ENCODE measurements at regions not wholly inside any gene's neighbourhood (a gene's known extent, or its start where the extent isn't known, plus 50 kb on each side); places are given as distances from the start of the nearest gene placed in this dataset.

GRCh38 chr11:106463796-106464201 is 386.3 kb downstream of the AASDHPPT start:
- intact Hi-C loops (cut with DNase I): no loop called here
- no peak for TF ChIP-seq CTCF (IDR thresholded peaks at IDR 0.05; ENCODE audit: borderline replicate concordance, extremely low read depth, insufficient read depth)
- Histone ChIP-seq H3K4me1 (ENCODE audit: control insufficient read depth in 2 of 3, insufficient read depth in 2 of 3, low read depth in 1 of 3, low read length in 3 of 3) (no peaks in the 10 kb centered on the region), H3K9ac (ENCODE audit: low read length in 3 of 3) (no peak overlapping the region), H3K27me3 (ENCODE audit: control insufficient read depth, insufficient read depth, low read length) (no peaks in the 10 kb centered on the region), H3K36me3 (ENCODE audit: control insufficient read depth in 2 of 3, insufficient read depth in 3 of 3, low read length in 3 of 3) (no peaks in the 10 kb centered on the region), H3K27ac (ENCODE audit: low read depth in 2 of 2, low read length in 2 of 2) (no peak overlapping the region), H3K9me3 (ENCODE audit: control insufficient read depth in 2 of 3, insufficient read depth in 1 of 3, low read length in 3 of 3) (no peaks in the 10 kb centered on the region), H3K4me3 (ENCODE audit: low read length in 3 of 3) (no peak overlapping the region)
- DNase-seq (peak in 2 of 5 donors; percentile 30 to 57), FAIRE-seq (no peak)

GRCh38 chr11:106464728-106465127 is 387.3 kb downstream of the AASDHPPT start:
- Histone ChIP-seq H3K9me3 (ENCODE audit: control insufficient read depth in 2 of 3, insufficient read depth in 1 of 3, low read length in 3 of 3) (no peaks in the 10 kb centered on the region), H3K9ac (ENCODE audit: low read length in 3 of 3) (no peak overlapping the region), H3K27ac (ENCODE audit: low read depth in 2 of 2, low read length in 2 of 2) (peak overlapping the region in 1 of 2 donors; percentile 24), H3K36me3 (ENCODE audit: control insufficient read depth in 2 of 3, insufficient read depth in 3 of 3, low read length in 3 of 3) (no peaks in the 10 kb centered on the region), H3K27me3 (ENCODE audit: control insufficient read depth, insufficient read depth, low read length) (no peaks in the 10 kb centered on the region), H3K4me1 (ENCODE audit: control insufficient read depth in 2 of 3, insufficient read depth in 2 of 3, low read depth in 1 of 3, low read length in 3 of 3) (no peaks in the 10 kb centered on the region), H3K4me3 (ENCODE audit: low read length in 3 of 3) (no peak overlapping the region)
- intact Hi-C loops (cut with DNase I): no loop called here
- no peak for FAIRE-seq
- DNase-seq: no peak
- TF ChIP-seq CTCF (IDR thresholded peaks at IDR 0.05; ENCODE audit: borderline replicate concordance, extremely low read depth, insufficient read depth): no peak

- intact Hi-C loops (cut with DNase I): no loop called here
- Histone ChIP-seq H3K27me3 (ENCODE audit: control insufficient read depth, insufficient read depth, low read length) (no peaks in the 10 kb centered on the region), H3K4me3 (ENCODE audit: low read length in 3 of 3) (no peak overlapping the region), H3K27ac (ENCODE audit: low read depth in 2 of 2, low read length in 2 of 2) (peak overlapping the region in 1 of 2 donors; percentile 3), H3K4me1 (ENCODE audit: control insufficient read depth in 2 of 3, insufficient read depth in 2 of 3, low read depth in 1 of 3, low read length in 3 of 3) (no peaks in the 10 kb centered on the region), H3K9ac (ENCODE audit: low read length in 3 of 3) (no peak overlapping the region), H3K36me3 (ENCODE audit: control insufficient read depth in 2 of 3, insufficient read depth in 3 of 3, low read length in 3 of 3) (no peaks in the 10 kb centered on the region), H3K9me3 (ENCODE audit: control insufficient read depth in 2 of 3, insufficient read depth in 1 of 3, low read length in 3 of 3) (no peaks in the 10 kb centered on the region)
- TF ChIP-seq CTCF (IDR thresholded peaks at IDR 0.05; ENCODE audit: borderline replicate concordance, extremely low read depth, insufficient read depth): no peak
- peak in 1 of 5 donors; percentile 35 for DNase-seq
- no peak for FAIRE-seq
These were observed 389.1 kb downstream of the AASDHPPT start for GRCh38 chr11:106466521-106467080.

GRCh38 chr11:106467501-106467900 is 390.0 kb downstream of the AASDHPPT start:
- no peak for TF ChIP-seq CTCF (IDR thresholded peaks at IDR 0.05; ENCODE audit: borderline replicate concordance, extremely low read depth, insufficient read depth)
- H3K4me1 ChIP-seq (ENCODE audit: control insufficient read depth in 2 of 3, insufficient read depth in 2 of 3, low read depth in 1 of 3, low read length in 3 of 3): peaks cover 0 to 2% (median 0%) of the 10 kb centered on the region in 3 donors
- intact Hi-C loops (cut with DNase I): no loop called here

More at GRCh38 chr11:106467501-106467900, 390.0 kb downstream of the AASDHPPT start:
- Histone ChIP-seq H3K9me3 (ENCODE audit: control insufficient read depth in 2 of 3, insufficient read depth in 1 of 3, low read length in 3 of 3) (no peaks in the 10 kb centered on the region), H3K4me3 (ENCODE audit: low read length in 3 of 3) (no peak overlapping the region), H3K27me3 (ENCODE audit: control insufficient read depth, insufficient read depth, low read length) (no peaks in the 10 kb centered on the region), H3K36me3 (ENCODE audit: control insufficient read depth in 2 of 3, insufficient read depth in 3 of 3, low read length in 3 of 3) (no peaks in the 10 kb centered on the region), H3K9ac (ENCODE audit: low read length in 3 of 3) (no peak overlapping the region), H3K27ac (ENCODE audit: low read depth in 2 of 2, low read length in 2 of 2) (no peak overlapping the region)
- no peak for FAIRE-seq
- DNase-seq: no peak

Measured in kidney (tissue), 13 donors.